Choroid plexus epithelial cell (primary cell): ENCODE measurements at regions not wholly inside any gene's neighbourhood (a gene's known extent, or its start where the extent isn't known, plus 50 kb on each side); places are given as distances from the start of the nearest gene placed in this dataset.

ENCODE experiments used
- DNase-seq: peaks from one replicate; pipeline ENCODE4 v3.0.0-alpha.2; 2010; ENCODE audit warnings: low read depth
- H3K4me3 ChIP-seq: 2 replicates; pipeline ENCODE4 v1.5.1; 2011; ENCODE audit warnings: low read depth, mild to moderate bottlenecking, control low read depth, low read length, moderate library complexity
- TF ChIP-seq, protein P1 (sequence below): conservative IDR thresholded peaks from 2 replicates; pipeline ENCODE4 v1.5.1; 2011; ENCODE audit warnings: low read depth, mild to moderate bottlenecking, control low read depth, inconsistent platforms, low read length, moderate library complexity

DNA sequence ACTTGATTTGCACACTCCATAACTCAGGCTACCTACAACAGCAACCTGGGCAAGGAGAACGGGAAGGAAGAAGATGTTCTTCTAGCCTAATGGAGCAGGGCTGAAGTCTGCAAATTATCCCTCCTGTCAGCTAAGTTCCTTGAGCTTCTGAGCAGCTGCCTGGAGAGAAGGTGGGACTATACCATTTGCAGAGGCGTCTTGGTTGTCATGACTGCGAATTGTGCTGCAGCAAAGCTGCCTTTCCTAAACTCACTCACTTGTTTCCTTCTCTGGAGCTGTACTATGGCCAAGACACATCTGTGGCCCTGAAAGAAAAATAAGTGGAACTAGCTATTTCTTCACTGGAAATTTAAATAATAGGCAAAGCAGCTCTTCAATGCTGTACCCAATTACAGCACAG is 682.4 kb upstream of the GRIA3 start:
- no peak overlapping the region for H3K4me3 ChIP-seq
- DNase-seq = no peak
- TF ChIP-seq, protein P1, sequence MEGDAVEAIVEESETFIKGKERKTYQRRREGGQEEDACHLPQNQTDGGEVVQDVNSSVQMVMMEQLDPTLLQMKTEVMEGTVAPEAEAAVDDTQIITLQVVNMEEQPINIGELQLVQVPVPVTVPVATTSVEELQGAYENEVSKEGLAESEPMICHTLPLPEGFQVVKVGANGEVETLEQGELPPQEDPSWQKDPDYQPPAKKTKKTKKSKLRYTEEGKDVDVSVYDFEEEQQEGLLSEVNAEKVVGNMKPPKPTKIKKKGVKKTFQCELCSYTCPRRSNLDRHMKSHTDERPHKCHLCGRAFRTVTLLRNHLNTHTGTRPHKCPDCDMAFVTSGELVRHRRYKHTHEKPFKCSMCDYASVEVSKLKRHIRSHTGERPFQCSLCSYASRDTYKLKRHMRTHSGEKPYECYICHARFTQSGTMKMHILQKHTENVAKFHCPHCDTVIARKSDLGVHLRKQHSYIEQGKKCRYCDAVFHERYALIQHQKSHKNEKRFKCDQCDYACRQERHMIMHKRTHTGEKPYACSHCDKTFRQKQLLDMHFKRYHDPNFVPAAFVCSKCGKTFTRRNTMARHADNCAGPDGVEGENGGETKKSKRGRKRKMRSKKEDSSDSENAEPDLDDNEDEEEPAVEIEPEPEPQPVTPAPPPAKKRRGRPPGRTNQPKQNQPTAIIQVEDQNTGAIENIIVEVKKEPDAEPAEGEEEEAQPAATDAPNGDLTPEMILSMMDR = no peak

DNA sequence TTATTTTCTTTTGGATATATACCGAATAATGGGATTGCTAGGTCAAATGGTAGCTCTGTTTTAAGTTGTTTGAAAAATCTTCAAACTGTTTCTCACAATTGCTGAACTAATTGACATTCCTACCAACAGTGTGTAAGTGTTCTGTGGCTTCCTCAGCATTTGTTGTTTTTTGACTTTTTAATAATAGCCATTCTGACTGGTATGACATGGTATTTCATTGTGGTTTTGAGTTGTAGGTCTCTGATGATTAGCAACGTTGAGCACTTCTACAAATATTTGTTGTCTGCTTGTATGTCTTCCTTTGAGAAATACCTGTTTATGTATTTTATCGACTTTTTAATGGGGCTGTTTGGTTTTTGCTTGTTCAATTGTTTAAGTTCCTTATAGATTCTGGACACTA is 680.1 kb upstream of the GRIA3 start:
- DNase-seq = no peak

DNA sequence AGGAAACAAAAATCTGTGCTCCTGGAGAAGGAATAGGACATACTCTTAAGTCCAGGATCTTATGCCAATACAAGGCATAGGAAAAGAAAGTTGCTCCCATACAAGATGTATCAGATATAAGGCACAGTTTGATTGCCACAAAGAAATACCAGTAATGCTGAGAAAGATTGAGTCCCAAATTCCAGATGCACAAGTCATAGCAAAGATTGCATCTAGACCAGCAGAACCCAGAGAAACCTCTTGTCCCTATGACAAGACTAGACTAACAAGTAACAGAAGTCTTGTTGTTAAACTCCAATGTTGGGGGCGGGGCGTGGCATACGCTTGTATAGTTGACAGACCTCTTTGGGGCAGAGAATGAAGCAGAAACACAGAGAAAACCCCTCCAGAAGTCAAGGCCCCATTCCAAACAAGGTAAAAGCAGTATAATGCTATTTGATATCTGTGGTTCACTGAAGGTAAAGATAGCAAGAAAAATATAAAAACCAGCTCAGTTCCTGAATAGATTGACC is 671.5 kb upstream of the GRIA3 start:
- TF ChIP-seq, protein P1 = no peak
- DNase-seq = peak; percentile 0
- no peak overlapping the region for H3K4me3 ChIP-seq

More for the DNA sequence above, 680.1 kb upstream of the GRIA3 start:
- H3K4me3 ChIP-seq = no peak overlapping the region
- TF ChIP-seq, protein P1 = no peak

DNA sequence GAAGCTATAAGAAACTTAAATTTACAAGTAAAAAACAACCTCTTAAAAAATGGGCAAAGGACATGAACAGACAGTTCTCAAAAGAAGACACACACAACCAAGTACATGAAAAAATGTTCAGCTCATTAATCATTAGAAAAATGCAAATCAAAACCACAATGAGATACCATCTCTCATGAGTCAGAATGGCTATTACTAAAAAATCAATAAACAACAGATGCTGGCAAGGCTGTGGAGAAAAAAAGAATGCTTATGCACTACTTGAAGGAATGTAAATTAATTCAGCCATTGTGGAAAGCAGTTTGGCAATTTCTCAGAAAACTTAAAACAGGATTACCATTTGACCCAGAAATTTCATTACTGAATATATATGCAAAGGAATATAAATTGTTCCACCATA is 666.3 kb upstream of the GRIA3 start:
- TF ChIP-seq, protein P1 = no peak
- peak; percentile 1 for DNase-seq
- H3K4me3 ChIP-seq = no peak overlapping the region

DNA sequence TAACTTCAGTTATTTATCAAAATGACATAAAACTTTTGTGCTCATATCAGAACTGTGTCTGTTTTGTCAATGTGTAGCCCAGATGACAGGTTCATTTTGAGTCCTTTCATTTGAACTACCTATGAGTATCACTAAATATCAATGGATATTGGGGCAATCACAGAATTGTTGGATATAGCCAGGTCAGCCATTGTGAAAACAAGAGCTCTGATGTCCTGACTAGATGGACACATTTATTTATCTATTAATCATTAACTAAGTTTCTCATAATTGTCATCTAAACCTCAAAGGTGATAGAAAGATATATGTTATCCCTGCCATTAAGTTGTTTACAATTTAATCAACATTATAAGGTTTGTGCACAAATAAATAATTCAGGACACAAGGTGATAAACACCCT is 638.3 kb upstream of the GRIA3 start:
- TF ChIP-seq, protein P1 = no peak
- no peak overlapping the region for H3K4me3 ChIP-seq
- DNase-seq = no peak

DNA sequence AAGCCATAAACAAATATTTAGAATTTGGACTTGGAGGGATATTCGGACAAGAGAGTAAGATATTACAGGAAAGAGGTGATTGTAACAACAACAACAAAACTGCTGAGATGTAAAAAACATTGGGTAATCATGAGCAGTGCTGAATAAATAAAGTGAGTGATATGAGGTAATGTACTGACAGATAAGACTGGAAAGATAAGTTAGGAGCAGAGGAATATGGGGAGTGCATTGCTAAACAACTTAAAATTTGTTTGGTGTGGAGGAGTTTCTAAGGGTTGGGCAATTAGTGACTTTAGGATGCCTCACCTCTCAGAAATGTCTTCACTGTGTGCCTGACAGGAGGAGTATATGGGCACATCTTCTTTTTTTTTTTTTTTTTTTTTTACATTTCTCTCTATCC is 637.8 kb upstream of the GRIA3 start:
- TF ChIP-seq, protein P1 = no peak
- no peak overlapping the region for H3K4me3 ChIP-seq
- no peak for DNase-seq

DNA sequence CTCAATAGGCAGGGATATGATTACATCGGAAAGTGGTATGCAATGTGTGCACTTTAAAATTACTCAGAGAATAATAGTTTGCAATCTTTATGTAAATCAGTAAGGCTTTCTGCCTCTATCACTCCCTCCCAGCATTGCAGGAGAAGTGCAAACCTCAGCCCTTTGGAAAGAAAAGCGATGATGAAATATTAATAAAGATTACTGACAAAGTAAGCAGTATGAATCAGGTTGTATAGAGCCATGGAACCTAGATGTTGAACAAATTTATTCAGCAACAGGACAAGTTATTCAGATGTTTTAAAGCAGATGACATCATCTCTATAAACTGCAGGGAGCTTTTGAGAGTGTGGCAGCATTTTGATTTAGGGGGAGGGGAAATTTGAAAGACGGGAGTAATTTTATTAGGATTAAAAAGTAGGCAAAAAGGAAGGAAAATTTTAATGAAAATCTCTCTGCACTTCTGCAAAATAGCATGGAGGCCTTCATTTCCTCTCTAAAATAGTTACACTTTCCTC is 631.7 kb upstream of the GRIA3 start:
- H3K4me3 ChIP-seq = no peak overlapping the region
- DNase-seq = no peak
- TF ChIP-seq, protein P1 = no peak
